ENCODE measurements at regions not wholly inside any gene's neighbourhood (a gene's known extent, or its start where the extent isn't known, plus 50 kb on each side); places are given as distances from the start of the nearest gene placed in this dataset.

GRCh38 chr5:34498572-34498971 is 157.6 kb upstream of the RAI14 start:
- no peaks in the 10 kb centered on the region for H3K27me3 ChIP-seq (ENCODE audit: control insufficient read depth, insufficient read depth, low read length)
- no peak for TF ChIP-seq CTCF (IDR thresholded peaks at IDR 0.05; ENCODE audit: borderline replicate concordance, extremely low read depth, insufficient read depth)
- no peaks in the 10 kb centered on the region for H3K36me3 ChIP-seq (ENCODE audit: control insufficient read depth in 2 of 3, insufficient read depth in 3 of 3, low read length in 3 of 3)
- H3K9me3 ChIP-seq (ENCODE audit: control insufficient read depth in 2 of 3, insufficient read depth in 1 of 3, low read length in 3 of 3) = no peaks in the 10 kb centered on the region
- no peak overlapping the region for H3K9ac ChIP-seq (ENCODE audit: low read length in 3 of 3)
- peaks cover 0 to 8% (median 2%) of the 10 kb centered on the region in 3 donors for H3K4me1 ChIP-seq (ENCODE audit: control insufficient read depth in 2 of 3, insufficient read depth in 2 of 3, low read depth in 1 of 3, low read length in 3 of 3)
- H3K27ac ChIP-seq (ENCODE audit: low read depth in 2 of 2, low read length in 2 of 2) = no peak overlapping the region
- intact Hi-C loops (cut with DNase I) = no loop called here
- no peak overlapping the region for H3K4me3 ChIP-seq (ENCODE audit: low read length in 3 of 3)
- no peak for FAIRE-seq
- no peak for DNase-seq

- Histone ChIP-seq H3K9ac (ENCODE audit: low read length in 3 of 3) (no peak overlapping the region), H3K4me1 (ENCODE audit: control insufficient read depth in 2 of 3, insufficient read depth in 2 of 3, low read depth in 1 of 3, low read length in 3 of 3) (peaks cover 0 to 13% (median 2%) of the 10 kb centered on the region in 3 donors), H3K36me3 (ENCODE audit: control insufficient read depth in 2 of 3, insufficient read depth in 3 of 3, low read length in 3 of 3) (no peaks in the 10 kb centered on the region), H3K9me3 (ENCODE audit: control insufficient read depth in 2 of 3, insufficient read depth in 1 of 3, low read length in 3 of 3) (no peaks in the 10 kb centered on the region), H3K27ac (ENCODE audit: low read depth in 2 of 2, low read length in 2 of 2) (no peak overlapping the region), H3K27me3 (ENCODE audit: control insufficient read depth, insufficient read depth, low read length) (no peaks in the 10 kb centered on the region), H3K4me3 (ENCODE audit: low read length in 3 of 3) (no peak overlapping the region)
- FAIRE-seq (no peak), DNase-seq (no peak)
- no peak for TF ChIP-seq CTCF (IDR thresholded peaks at IDR 0.05; ENCODE audit: borderline replicate concordance, extremely low read depth, insufficient read depth)
- intact Hi-C loops (cut with DNase I) = no loop called here
Measured at GRCh38 chr5:34499001-34499734, 157.0 kb upstream of the RAI14 start.

GRCh38 chr5:34500236-34500847 is 155.8 kb upstream of the RAI14 start:
- no peaks in the 10 kb centered on the region for H3K9me3 ChIP-seq (ENCODE audit: control insufficient read depth in 2 of 3, insufficient read depth in 1 of 3, low read length in 3 of 3)
- TF ChIP-seq CTCF (IDR thresholded peaks at IDR 0.05; ENCODE audit: borderline replicate concordance, extremely low read depth, insufficient read depth) = no peak
- DNase-seq (no peak), FAIRE-seq (no peak)
- intact Hi-C loops (cut with DNase I) = no loop called here
- no peak overlapping the region for H3K9ac ChIP-seq (ENCODE audit: low read length in 3 of 3)
- H3K4me3 ChIP-seq (ENCODE audit: low read length in 3 of 3) = no peak overlapping the region
- no peaks in the 10 kb centered on the region for H3K36me3 ChIP-seq (ENCODE audit: control insufficient read depth in 2 of 3, insufficient read depth in 3 of 3, low read length in 3 of 3)
- H3K27me3 ChIP-seq (ENCODE audit: control insufficient read depth, insufficient read depth, low read length) = no peaks in the 10 kb centered on the region
- no peak overlapping the region for H3K27ac ChIP-seq (ENCODE audit: low read depth in 2 of 2, low read length in 2 of 2)
- peaks cover 0 to 13% (median 2%) of the 10 kb centered on the region in 3 donors for H3K4me1 ChIP-seq (ENCODE audit: control insufficient read depth in 2 of 3, insufficient read depth in 2 of 3, low read depth in 1 of 3, low read length in 3 of 3)
